ENCODE measurements at regions not wholly inside any gene's neighbourhood (a gene's known extent, or its start where the extent isn't known, plus 50 kb on each side); places are given as distances from the start of the nearest gene placed in this dataset.

DNA sequence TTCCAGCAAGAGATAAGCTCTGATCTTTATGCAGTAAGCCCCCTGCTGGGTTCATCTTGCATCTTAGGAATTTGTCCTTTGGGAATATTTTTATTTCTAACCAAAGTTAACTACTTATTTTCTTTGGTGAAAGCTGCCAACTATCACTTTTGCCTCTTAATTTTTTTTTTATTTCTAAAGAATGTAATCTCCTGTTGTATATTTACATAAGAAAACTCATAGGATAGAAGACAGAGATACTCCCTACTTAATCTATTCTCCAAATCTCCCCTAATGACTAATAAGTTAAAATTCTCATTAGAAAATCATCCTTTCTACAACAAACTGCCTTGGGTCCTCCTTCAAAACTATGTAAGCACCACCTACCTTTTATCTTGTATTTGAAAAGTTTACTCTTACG, 612.2 kb upstream of the SLC39A10 start:
- peak; percentile 17 for DNase-seq

DNA sequence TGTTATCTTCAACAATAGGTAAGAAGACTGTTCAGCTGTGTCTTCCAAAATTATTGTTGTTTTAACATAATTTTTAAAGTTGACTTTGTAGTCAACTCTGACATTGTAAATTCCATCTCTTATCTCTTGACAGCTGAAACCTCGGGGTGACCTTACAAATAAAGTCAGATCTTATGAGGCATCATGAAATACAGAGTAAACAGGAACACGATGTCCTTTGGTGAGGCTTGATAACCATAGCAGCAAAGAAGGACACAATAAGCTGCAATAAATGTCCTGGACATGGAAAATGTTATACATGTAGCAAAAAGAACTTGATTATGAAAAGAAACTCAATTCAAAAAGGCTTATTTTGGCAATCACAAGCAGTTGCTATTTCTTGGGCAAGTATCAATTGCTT, 618.9 kb upstream of the SLC39A10 start:
- no peak for DNase-seq

DNA sequence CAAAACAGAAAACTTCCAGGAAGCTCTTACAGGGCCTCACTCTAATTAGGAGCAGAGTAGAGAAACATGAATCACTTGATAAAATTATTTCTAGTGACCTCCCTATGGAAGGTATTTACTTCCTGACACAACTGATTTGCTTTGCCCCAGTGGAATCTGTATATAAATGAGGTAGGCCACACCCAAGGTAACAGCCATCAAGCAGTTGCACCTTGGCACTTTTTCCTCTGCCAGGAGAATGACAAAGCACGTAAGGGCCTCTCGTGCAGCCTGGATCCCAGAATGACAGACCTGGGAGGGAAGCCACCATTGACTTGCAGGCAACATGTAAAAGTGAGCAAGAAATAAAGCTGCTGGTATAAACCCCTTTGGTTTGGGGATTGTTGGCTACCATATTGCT, 620.0 kb upstream of the SLC39A10 start:
- no peak for DNase-seq

DNA sequence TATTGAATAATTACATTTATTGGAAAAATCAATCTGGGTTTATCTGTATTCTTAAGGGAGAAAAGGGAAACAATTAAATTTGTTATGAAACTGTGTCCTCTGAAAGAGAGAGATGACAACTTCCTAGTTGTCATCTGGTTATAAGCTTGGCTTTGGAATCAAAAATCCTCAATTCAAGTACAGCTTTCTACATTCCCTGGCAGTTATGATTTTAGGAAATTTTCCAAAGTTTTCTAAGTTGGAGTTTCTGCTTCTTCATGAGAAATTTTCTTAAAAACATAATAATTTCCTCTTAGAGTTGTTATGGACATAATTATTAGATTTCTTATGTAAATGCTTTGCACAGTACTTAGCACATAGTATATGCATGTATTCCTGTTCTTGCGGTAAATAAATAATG, 625.6 kb upstream of the SLC39A10 start:
- no peak for DNase-seq

DNA sequence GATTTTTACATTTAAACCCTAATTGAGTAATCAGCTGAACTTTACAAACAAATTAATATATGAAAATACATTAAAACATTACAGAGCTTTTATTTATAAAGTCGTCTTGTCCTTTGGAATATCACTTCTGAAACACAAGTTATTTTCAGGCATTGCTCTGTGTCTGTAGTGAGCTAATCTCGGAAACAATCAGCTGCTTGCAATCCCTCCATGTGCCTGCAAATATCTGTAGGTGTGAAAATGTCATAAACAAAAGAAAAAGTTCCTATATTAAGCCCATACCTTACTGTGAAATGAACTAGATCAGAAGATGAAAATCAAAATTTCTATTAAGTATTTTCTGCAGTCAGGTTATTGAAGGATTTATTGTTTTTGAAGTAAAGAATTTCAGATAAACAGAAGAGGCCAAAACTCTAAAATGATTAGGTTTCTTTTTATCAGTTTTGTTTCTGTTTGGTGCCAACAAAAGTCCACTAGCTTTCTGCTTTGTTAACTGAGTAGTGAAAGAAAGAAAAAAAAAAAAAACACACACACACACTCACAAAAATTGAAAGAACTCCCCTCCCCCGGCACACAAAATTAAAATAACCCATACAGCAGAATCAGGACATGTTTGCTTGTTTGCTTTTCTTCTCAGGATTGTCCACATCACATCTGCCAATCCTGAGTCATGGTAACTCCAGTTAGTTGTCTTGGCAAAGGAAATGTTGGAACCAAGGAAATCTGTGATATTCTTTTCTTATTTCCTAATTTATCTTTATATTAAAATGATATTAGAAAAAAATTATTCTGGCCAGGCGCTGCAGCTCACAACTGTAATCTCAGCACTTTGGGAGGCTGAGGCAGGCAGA, 627.0 kb upstream of the SLC39A10 start:
- no peak for DNase-seq

DNA sequence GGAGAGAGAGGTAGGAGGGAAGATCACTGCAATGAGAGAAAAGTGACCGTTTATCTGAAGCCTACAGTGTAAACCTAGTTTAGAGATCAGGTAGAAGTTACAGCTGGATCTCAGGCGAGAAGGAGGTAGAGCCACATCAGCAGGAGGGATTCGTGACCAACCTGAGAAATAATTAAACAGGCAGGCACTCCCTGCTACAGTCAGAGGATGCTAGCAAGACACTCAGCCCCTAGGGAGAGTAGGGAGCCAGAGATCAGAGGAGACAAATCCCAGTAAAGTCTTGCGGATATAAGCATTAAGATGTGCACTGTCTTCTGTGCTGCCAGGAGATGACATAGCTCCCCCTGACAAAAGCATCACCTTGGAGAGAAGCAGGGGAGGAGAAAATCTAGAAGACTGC, 629.1 kb upstream of the SLC39A10 start:
- no peak for DNase-seq

DNA sequence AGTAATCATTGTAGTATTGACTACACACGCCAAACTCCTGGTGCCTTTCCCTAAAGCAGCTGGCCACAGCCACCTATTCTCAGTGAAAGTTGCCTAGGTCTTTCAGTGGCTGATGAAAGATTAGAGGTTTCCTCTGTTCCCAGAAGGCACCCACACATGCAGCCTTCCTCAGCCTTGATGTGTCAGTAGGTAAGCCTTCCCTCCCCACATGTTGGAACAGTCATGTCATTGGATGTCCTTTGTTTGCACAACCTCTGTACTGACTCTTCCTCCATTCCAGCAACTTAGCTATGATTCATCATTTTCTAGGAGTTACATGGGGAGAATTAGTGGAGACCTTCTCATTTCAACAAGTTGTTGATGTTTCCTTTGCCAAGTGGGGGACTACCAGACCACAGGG, 630.8 kb upstream of the SLC39A10 start:
- DNase-seq = peak; percentile 61

DNA sequence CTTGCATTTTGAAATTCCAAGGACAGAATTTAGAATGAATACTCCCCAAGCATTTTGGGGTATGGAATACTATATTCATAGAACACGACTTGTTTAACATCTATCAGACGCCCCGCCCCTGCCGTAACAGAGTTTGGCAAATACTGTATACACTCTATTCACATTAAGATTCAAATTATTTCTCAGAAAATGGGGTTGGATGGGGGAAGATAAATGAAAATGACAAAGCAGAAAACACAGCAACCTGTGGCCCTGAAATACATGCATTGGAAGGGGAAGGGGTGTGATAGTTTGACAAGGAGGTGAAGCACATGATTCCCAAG, 634.6 kb upstream of the SLC39A10 start:
- no peak for DNase-seq

DNA sequence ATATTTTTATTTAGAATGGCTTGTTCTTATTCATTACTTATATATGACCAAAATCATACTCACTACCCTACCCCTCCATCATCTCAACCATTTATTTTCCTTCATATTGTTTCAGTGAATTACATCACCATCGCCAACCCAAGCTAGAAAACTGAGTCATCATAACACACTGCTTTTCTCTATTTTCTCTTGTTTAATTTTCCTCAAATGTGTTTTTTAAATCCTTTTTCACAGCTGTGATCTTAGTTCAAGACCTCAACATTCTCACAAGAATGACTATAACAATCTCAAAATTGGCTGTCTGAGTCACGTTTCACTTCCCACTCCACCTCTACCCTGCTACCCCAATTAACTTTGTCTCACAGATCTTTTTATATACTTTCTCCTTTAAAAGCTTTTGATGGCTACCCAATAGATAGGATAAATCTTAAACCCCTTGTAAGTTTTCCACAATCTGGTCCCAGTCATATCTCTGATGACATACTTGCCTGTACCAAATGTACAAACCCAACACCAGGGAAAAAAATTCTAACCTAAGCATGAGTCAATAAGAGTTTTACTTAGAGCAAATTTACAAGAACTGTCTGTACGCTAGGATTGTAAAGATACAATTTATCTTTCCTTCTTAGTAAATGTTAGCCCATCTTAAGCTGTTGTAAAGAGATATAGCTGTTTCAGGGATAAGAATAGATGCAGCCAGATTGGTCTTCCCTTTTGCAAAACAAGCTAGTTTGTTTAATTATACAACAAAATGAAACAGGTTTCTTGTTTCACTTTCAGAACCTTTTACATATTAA, 635.1 kb upstream of the SLC39A10 start:
- peak; percentile 26 for DNase-seq

DNA sequence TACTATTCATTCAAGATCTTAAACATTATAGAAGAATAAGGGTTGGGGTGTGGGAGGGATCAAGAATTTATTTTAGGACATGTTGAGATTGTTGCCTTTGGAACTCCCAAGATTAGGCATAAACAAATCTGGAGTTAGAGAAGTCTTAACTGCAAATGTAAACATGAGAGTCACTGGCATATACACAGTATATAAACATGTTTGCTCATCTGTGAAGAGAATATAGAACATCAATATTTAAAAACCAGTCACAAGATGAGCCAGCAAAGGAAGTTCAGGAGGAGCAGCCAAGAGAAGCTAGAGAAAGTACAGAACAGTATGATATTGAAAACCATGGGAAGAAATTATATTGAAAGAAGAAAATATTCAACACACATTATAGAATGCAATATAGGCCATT, 638.6 kb upstream of the SLC39A10 start:
- DNase-seq = no peak

DNA sequence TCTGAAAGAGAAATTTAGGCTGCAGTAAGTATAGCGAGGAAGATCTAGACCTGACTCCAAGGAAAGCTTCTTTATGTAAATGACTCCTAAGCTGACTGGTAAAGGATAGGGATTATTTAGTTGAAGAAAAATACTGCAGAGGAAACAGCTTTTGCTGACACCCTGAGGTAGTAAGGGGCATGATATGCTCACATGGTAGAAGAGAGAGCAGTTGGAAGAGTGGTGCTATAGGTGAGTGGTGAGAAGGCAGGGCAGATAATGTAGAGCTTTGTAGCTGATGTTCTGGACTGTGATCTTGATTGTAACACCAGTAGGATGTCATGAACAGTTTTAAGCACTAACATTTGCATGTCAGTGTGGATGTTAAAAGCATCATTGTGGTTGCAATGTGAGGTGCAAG, 639.1 kb upstream of the SLC39A10 start:
- no peak for DNase-seq

DNA sequence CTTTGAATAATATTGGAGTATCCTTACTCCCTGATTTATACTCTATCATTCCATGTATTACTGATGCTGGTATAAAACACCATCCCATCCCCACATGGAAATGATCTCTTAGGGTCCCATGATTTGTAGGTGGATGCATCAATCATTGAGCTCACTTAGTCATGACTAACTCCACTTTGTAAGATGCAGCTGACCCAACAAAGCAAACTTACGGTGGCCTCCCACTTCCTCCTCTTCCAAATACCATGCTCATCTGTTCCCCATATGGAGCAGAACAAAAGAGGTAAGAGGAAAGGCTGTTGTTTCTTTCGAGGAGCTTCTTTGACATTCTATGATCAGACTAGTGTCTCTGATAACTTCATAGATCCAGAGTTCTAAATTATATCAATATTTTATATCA, 640.2 kb upstream of the SLC39A10 start:
- no peak for DNase-seq

DNA sequence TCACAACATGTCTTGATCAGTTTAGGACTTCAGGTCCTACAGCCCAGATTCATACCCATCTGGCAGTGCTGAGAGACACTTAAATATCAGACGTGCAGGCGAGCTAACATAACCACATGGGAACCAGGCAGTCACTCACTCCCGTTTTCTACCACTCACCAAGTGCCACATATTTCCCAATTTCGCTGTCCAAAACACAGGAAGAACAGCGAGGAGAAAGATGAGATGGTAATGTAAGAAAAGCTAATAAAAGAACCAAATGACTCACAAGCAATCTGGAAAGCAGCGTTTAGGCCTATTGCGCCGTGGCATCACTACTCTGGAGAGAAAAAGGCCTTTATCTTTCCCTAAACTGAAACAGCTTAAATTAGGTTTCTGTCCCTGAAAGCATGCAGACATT, 647.8 kb upstream of the SLC39A10 start:
- DNase-seq = peak; percentile 73

DNA sequence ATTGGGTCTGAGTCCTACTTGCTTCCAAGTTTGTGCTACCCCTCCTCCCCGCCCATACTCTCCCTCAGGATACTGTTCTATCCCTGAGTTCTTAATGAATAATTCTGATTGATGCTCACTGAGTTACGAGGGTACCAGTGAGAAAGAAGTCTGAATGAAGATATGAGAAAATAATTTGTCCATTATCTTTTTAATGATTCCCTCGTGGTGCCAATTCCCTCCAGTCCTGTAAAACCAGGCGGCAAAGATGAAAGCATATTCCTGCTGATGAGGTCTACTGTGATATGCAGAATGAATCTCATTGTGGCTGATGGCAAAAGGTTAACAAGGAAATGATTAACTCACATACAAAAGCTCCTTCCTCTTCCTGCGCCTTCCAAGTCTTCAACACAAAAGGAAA, 650.2 kb upstream of the SLC39A10 start:
- no peak for DNase-seq

DNA sequence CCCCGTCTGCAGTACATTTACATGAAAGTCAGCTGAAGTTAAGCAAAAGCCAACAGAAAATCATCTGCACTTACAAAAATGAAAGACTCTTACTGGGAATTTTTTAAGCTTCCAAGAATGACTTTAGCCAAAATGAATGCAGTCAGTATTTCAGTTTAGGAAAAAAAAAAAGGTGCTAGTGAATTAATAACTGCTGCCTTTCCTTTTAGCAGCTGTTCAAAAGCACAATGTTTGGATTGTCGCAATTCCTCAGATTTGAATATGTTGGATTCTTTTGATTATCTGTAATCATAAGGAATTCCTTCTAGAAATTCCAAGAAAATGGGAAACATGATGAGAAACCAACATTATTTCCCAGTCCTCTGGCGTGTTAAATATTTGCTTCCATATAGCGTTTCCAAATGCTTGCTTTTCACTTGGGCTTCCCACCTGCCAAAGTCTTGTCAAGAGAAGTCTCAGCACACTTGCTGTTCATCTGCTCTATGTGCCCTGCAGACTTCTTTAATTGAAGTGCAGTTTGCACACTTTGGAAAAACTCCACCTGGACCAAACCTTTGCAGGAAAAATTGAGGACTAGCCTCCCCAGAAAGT, 653.0 kb upstream of the SLC39A10 start:
- DNase-seq = peak; percentile 14

DNA sequence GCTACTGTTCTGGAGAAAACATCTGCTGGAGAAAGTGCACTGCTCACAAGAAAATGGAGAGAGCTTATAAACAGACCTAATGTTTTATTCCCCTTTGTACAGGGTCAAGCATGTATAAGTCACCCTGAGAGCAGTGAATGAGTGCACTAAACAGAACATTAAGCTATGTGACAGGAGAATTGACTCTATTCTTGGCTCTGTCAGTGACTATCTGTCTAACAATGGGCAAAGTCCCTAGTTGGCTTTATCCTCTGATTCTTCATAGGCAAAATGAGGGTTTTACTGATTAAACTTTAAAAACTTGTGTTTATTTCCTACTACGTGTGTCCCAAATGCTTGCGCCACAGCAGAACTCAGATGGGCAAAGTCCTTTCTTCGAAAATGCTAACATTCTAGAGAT, 655.1 kb upstream of the SLC39A10 start:
- DNase-seq = no peak

DNA sequence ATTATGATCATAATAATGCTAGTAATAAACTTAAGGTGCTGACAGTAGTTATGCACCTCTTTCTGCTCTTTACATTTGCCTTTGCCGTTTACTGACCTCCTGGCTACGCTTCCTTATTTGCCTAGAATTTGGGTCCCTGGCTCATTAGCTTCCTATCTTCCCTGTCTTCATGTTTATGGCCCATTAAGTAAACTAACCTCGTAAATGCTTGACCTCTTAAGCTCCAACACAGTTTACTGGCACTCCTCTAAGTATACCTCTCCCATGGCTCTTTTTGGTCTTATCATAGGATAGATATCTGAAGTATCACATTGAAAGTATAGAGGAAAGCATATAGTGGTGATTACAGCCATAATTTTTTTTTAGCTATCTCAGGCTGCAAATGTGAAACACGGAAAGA, 657.3 kb upstream of the SLC39A10 start:
- DNase-seq = no peak

DNA sequence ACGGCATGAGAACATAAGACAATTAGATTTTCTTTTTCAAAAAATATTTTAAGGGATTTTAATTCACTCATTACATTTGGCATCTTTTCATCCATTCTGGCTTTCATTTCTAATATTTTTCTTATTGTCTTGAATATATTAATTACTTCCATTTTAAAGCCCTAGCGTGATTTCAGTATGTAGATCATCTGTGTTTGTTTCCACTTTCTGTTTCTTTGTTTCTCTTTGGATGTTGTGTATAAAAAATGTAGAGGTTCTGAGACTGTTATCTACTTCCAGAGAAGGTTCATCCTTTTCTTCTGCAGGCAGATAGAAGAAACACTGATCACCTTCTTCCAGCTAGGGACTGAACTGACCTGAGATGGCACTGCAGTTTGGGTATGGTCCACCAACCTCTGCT, 664.4 kb upstream of the SLC39A10 start:
- DNase-seq = no peak

DNA sequence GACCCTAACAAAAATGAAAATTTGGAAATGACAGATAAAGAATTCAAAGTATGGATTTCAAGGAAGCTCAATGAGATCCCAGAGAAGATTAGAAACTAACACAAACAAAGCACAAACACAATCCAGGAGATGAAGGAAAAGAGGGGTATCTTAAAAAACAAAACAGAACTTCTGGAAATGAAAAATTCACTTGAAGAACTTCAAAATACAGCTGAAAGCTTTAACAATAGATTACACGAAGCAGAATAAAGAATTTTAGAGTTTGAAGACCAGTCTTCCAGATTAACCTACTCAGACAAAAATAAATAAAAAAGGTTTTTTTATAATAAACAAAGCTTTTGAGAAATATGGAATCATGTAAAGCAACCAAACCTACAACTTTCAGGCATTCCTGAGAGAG, 671.8 kb upstream of the SLC39A10 start:
- no peak for DNase-seq

DNA sequence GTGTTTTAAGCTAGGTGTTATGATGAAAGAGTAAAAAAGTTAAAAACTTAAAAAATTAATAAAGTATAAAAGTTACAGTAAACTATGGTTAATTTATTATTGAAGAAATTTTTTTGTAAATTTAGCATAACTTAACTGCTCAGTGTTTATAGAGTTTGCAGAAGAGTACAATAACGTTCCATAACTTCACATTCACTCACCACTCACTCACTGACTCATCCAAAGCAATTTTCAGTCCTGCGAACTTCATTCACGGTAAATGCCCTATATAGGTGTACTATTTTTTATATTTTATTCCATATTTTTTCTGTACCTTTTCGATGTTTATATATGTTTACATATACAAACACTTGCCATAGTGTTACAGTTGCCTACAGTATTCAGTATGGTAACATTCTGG, 694.8 kb upstream of the SLC39A10 start:
- DNase-seq = no peak

DNA sequence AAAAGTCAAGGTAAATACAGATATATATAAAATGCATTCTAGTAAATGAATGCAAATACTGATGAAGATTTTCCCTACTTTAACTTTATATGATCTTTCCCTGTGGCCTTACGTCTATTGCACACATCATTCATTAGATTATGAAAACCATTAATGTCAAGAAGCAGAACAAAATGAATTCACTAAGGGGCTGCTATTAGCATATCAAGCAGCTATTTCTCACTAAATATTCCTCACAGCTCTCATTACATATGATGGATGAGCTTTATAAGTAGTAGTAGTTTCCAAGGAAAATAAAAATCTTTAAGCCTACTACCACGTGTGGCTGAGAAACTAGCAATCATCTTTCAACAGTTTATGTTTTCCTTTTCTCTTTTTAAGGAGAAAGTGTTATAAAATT, 702.8 kb upstream of the SLC39A10 start:
- DNase-seq = no peak

DNA sequence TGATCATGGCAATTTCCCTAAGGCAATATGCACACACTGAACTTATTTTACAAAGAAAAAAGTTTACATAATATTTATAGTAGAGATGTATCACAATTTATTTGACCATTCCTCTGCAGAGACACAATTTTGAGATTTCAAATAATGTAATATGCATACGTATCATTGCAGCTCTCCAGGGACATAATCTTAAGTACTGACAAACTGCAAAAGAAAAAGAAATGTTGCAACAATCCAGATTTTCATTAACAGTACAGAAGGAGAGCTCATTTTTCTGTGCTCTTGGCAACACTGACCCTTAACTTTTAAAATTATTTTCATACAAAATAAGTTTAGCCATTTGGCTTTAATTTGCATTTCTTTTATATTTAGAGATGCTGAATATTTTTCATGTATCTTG, 710.2 kb upstream of the SLC39A10 start:
- DNase-seq = no peak

DNA sequence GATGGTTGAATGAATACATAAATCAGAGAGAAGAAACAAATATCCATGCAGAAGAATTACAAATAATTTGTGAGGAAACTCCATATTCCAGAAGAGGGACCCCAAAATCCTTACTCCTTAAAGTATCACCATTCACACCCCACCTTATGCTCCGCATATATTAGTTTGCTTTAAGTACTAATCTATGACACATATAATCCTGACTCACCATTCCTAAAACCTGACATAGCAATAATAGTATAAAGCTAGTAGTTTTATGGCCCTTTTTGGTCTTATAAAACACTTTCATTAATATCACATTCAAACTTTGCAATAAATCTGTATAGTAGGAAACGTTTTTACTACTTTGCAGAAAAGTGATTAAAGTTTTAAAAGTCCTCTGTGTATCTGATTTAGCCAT, 719.0 kb upstream of the SLC39A10 start:
- DNase-seq = no peak

DNA sequence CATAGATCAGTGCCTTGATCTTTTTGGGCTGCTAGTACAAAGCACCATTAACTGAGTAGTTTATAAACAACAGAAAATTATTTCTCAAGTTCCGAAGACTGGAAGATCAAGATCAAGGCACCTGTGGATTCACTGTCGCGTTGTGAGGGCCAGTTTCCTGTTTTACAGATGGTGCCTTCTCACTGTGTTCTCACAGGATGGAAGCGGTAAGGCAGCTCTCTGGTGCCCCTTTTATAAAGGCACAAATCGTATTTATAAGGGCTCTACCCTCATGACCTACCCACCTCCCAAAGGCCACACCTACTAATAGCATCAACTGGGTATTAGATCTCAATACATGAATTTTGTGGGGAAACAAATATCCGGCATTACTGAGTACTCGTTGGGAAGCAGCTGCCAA, 729.5 kb upstream of the SLC39A10 start:
- no peak for DNase-seq

All from fibroblast of skin of back (primary cell).